CD14-positive monocyte (primary cell): ENCODE measurements at regions not wholly inside any gene's neighbourhood (a gene's known extent, or its start where the extent isn't known, plus 50 kb on each side); places are given as distances from the start of the nearest gene placed in this dataset.

Experiments used
- DNase-seq, 3 donors: peaks; one replicate each; pipeline ENCODE4 v3.0.0-alpha.2; 2011 to 2022
- H2AFZ ChIP-seq: 2 replicates; pipeline ENCODE4 v1.6.0; 2012; ENCODE audit warnings: mild to moderate bottlenecking, low read depth, low read length, inconsistent platforms; ENCODE audit not compliant: insufficient read depth, poor library complexity, severe bottlenecking
- H3K27ac ChIP-seq, 2 donors: 1 replicate in 1 of 2; 2 replicates in 1 of 2; pipeline ENCODE4 v1.5.1; 2012 to 2013; ENCODE audit warnings: low read length in 2 of 2, control low read depth in 1 of 2, inconsistent platforms in 1 of 2, low read depth in 1 of 2, mild to moderate bottlenecking in 1 of 2
- H3K27me3 ChIP-seq, 2 donors: one replicate each; pipeline versions ENCODE4 v1.6.0 to v1.6.1; 2011 to 2013; ENCODE audit warnings: low read length in 2 of 2; ENCODE audit not compliant: control insufficient read depth in 2 of 2, insufficient read depth in 2 of 2
- H3K36me3 ChIP-seq, 2 donors: replicated peaks in 1 of 2; 1 replicate in 1 of 2; 2 replicates in 1 of 2; pipeline versions ENCODE4 v1.5.1 to v1.6.1; 2012 to 2013; ENCODE audit warnings: low read length in 2 of 2, control low read depth in 1 of 2, inconsistent platforms in 1 of 2, mild to moderate bottlenecking in 1 of 2; ENCODE audit not compliant: insufficient read depth in 2 of 2, control insufficient read depth in 1 of 2
- H3K4me1 ChIP-seq, 2 donors: 1 replicate in 1 of 2; 2 replicates in 1 of 2; pipeline versions ENCODE4 v1.5.1 to v1.6.1; 2012 to 2013; ENCODE audit warnings: low read length in 2 of 2, control low read depth in 1 of 2, inconsistent platforms in 1 of 2, mild to moderate bottlenecking in 1 of 2, moderate library complexity in 1 of 2; ENCODE audit not compliant: insufficient read depth in 2 of 2, control insufficient read depth in 1 of 2
- H3K4me2 ChIP-seq: replicated peaks from 2 replicates; pipeline ENCODE3; 2012; ENCODE audit warnings: low read length, moderate library complexity, mild to moderate bottlenecking; ENCODE audit not compliant: poor library complexity, severe bottlenecking; ENCODE audit errors: extremely low read depth
- H3K4me3 ChIP-seq, 3 experiments: fragments of 200-600 bp in 1 of 3; sonication (generic) in 1 of 3; replicated peaks in 1 of 3; 1 replicate in 2 of 3; 2 replicates in 1 of 3; pipeline ENCODE4 v1.5.1; 2011 to 2013; ENCODE audit warnings: low read length in 3 of 3, mild to moderate bottlenecking in 3 of 3, control low read depth in 2 of 3, low read depth in 2 of 3, inconsistent platforms in 1 of 3, moderate library complexity in 1 of 3
- H3K79me2 ChIP-seq: 2 replicates; pipeline ENCODE4 v1.6.0; 2012; ENCODE audit warnings: mild to moderate bottlenecking, control low read depth, inconsistent platforms, low read length, moderate library complexity; ENCODE audit not compliant: insufficient read depth
- H3K9ac ChIP-seq: 2 replicates; pipeline ENCODE4 v1.6.0; 2017; ENCODE audit warnings: low read length, mild to moderate bottlenecking; ENCODE audit not compliant: insufficient read depth, poor library complexity, severe bottlenecking
- H3K9me3 ChIP-seq, 2 donors: replicated peaks in 1 of 2; 1 replicate in 1 of 2; 2 replicates in 1 of 2; pipeline versions ENCODE4 v1.5.1 to v1.6.1; 2012 to 2013; ENCODE audit warnings: low read length in 2 of 2, control low read depth in 1 of 2; ENCODE audit not compliant: control insufficient read depth in 1 of 2, insufficient read depth in 1 of 2
- H4K20me1 ChIP-seq: 2 replicates; pipeline ENCODE4 v1.6.0; 2012; ENCODE audit warnings: mild to moderate bottlenecking, low read length, control low read depth, moderate library complexity; ENCODE audit not compliant: insufficient read depth
- H3K27ac Mint-ChIP-seq, 7 donors: one replicate each; pipeline ENCODE4 v1.8.0; 2020; ENCODE audit warnings: mild to moderate bottlenecking in 7 of 7, mixed read lengths in 7 of 7, moderate library complexity in 6 of 7, inconsistent platforms in 2 of 7
- H3K27me3 Mint-ChIP-seq, 3 donors: one replicate each; pipeline ENCODE4 v1.8.0; 2021 to 2022; ENCODE audit warnings: low read depth in 3 of 3, mild to moderate bottlenecking in 3 of 3, mixed read lengths in 3 of 3, moderate library complexity in 3 of 3, inconsistent platforms in 1 of 3
- H3K36me3 Mint-ChIP-seq, 2 donors: one replicate each; pipeline ENCODE4 v1.8.0; 2020; ENCODE audit warnings: mixed read lengths in 2 of 2, inconsistent platforms in 1 of 2, mild to moderate bottlenecking in 1 of 2
- H3K4me1 Mint-ChIP-seq: one replicate; pipeline ENCODE4 v1.8.0; 2020; ENCODE audit warnings: mild to moderate bottlenecking, mixed read lengths
- H3K4me3 Mint-ChIP-seq, 2 donors: one replicate each; pipeline ENCODE4 v1.8.0; 2020; ENCODE audit warnings: mild to moderate bottlenecking in 2 of 2, mixed read lengths in 2 of 2, moderate library complexity in 1 of 2
- H3K9me3 Mint-ChIP-seq, 7 donors: one replicate each; pipeline ENCODE4 v1.8.0; 2020 to 2022; ENCODE audit warnings: mixed read lengths in 7 of 7, mild to moderate bottlenecking in 6 of 7, moderate library complexity in 6 of 7, inconsistent platforms in 2 of 7
- CTCF ChIP-seq: fragments of 200-600 bp; IDR thresholded peaks from one replicate; pipeline ENCODE4 v1.8.0; 2022; ENCODE audit warnings: antibody characterized with exemption, mild to moderate bottlenecking
- WGBS: methylation state at CpG from one replicate; pipeline ENCODE4 v1.1.5; 2013; ENCODE audit warnings: missing lambda C conversion rate; ENCODE audit not compliant: insufficient coverage; 5-methylcytosine and 5-hydroxymethylcytosine counted together
- intact Hi-C, 2 donors: fragments of 100-400 bp; cut with micrococcal nuclease; formaldehyde crosslinking; loops; one replicate each; pipeline versions ENCODE4 v1.15.0 to v1.15.1; 2023

- no peak for DNase-seq
- no peaks in the 10 kb centered on the region for H4K20me1 ChIP-seq
- 91% methylated on average over 5 of the region's 6 CpGs for WGBS
- no peaks in the 10 kb centered on the region for H3K79me2 ChIP-seq
- no peak overlapping the region for H3K27ac ChIP-seq
- no peak overlapping the region for H3K9ac ChIP-seq
- Mint-ChIP-seq H3K4me1 (no peaks in the 10 kb centered on the region), H3K27ac (no peak overlapping the region), H3K36me3 (no peaks in the 10 kb centered on the region), H3K27me3 (peaks cover 0 to 7% (median 3%) of the 10 kb centered on the region in 3 donors), H3K9me3 (no peaks in the 10 kb centered on the region), H3K4me3 (no peak overlapping the region)
- no peak overlapping the region for H3K4me3 ChIP-seq
- no peak overlapping the region for H3K4me2 ChIP-seq
- no peak overlapping the region for H2AFZ ChIP-seq
- H3K27me3 ChIP-seq = no peaks in the 10 kb centered on the region
- intact Hi-C loops = no loop called here
- TF ChIP-seq CTCF = no peak
- H3K9me3 ChIP-seq = no peaks in the 10 kb centered on the region
- no peaks in the 10 kb centered on the region for H3K36me3 ChIP-seq
- H3K4me1 ChIP-seq = no peaks in the 10 kb centered on the region
Measured at GRCh38 chr14:94934276-94934810, 164.4 kb upstream of the GSC start.

GRCh38 chr14:94933486-94933885 lies 163.6 kb upstream of the GSC start:
- DNase-seq = no peak

More at GRCh38 chr14:94933486-94933885, 163.6 kb upstream of the GSC start:
- Histone ChIP-seq H3K4me1 (no peaks in the 10 kb centered on the region), H3K27ac (no peak overlapping the region), H3K9ac (no peak overlapping the region), H4K20me1 (no peaks in the 10 kb centered on the region), H3K36me3 (no peaks in the 10 kb centered on the region), H3K79me2 (no peaks in the 10 kb centered on the region), H3K9me3 (no peaks in the 10 kb centered on the region), H3K4me3 (no peak overlapping the region), H2AFZ (no peak overlapping the region), H3K4me2 (no peak overlapping the region), H3K27me3 (no peaks in the 10 kb centered on the region)
- Mint-ChIP-seq H3K27me3 (peaks cover 2 to 7% (median 3%) of the 10 kb centered on the region in 3 donors), H3K4me3 (no peak overlapping the region), H3K36me3 (no peaks in the 10 kb centered on the region), H3K27ac (no peak overlapping the region), H3K9me3 (peaks cover 0 to 2% (median 0%) of the 10 kb centered on the region in 7 donors), H3K4me1 (no peaks in the 10 kb centered on the region)
- no peak for TF ChIP-seq CTCF
- intact Hi-C loops = no loop called here
- WGBS = 100% methylated on average over 2 of the region's 5 CpGs
